Neural cell (in vitro differentiated cells): ENCODE measurements at regions not wholly inside any gene's neighbourhood (a gene's known extent, or its start where the extent isn't known, plus 50 kb on each side); places are given as distances from the start of the nearest gene placed in this dataset.

Experiments used
- H2AFZ ChIP-seq: fragments of 200-600, 300-800 bp; sonication (generic), shearing (Covaris generic); 2 replicates; pipeline ENCODE4 v1.6.0; 2014; ENCODE audit warnings: low read depth, mild to moderate bottlenecking, antibody characterized with exemption, low read length, moderate library complexity
- H3F3A ChIP-seq: fragments of 200-600 bp; shearing (Covaris generic); 2 replicates; pipeline ENCODE4 v1.6.1; 2016; ENCODE audit warnings: mild to moderate bottlenecking, moderate library complexity, mixed read lengths, antibody characterized with exemption, low read length; ENCODE audit not compliant: insufficient read depth, poor library complexity, severe bottlenecking
- H3K27ac ChIP-seq: fragments of 200-600, 300-800 bp; sonication (generic), shearing (Covaris generic); 2 replicates; pipeline ENCODE4 v1.5.1; 2014; ENCODE audit warnings: mild to moderate bottlenecking, low read length, moderate library complexity
- H3K27me3 ChIP-seq: fragments of 300-800, 200-600 bp; sonication (generic), shearing (Covaris generic); 2 replicates; pipeline ENCODE4 v1.6.0; 2014; ENCODE audit warnings: mild to moderate bottlenecking, low read depth, low read length, moderate library complexity; ENCODE audit not compliant: insufficient read depth
- H3K36me3 ChIP-seq: fragments of 300-800, 200-600 bp; sonication (generic), shearing (Covaris generic); 2 replicates; pipeline ENCODE4 v1.5.1; 2014; ENCODE audit warnings: mild to moderate bottlenecking, antibody characterized with exemption, low read length, moderate library complexity; ENCODE audit not compliant: insufficient read depth
- H3K4me2 ChIP-seq: fragments of 300-800, 200-600 bp; sonication (generic), shearing (Covaris generic); 2 replicates; pipeline ENCODE4 v1.6.0; 2014; ENCODE audit warnings: mild to moderate bottlenecking, low read length
- H3K4me3 ChIP-seq: fragments of 300-800, 200-600 bp; sonication (generic), shearing (Covaris generic); 2 replicates; pipeline ENCODE4 v1.5.1; 2014; ENCODE audit warnings: mild to moderate bottlenecking, low read length, moderate library complexity
- H3K79me2 ChIP-seq: fragments of 200-600 bp; shearing (Covaris generic); replicated peaks from 2 replicates; pipeline ENCODE4 v1.6.0; 2014; ENCODE audit warnings: mild to moderate bottlenecking, low read length, moderate library complexity; ENCODE audit not compliant: insufficient read depth
- H3K9ac ChIP-seq: fragments of 300-800, 200-600 bp; sonication (generic), shearing (Covaris generic); 2 replicates; pipeline ENCODE4 v1.6.1; 2016; ENCODE audit warnings: mild to moderate bottlenecking, low read length, mixed read lengths
- H3K9me2 ChIP-seq: fragments of 200-600 bp; shearing (Covaris generic); 2 replicates; pipeline ENCODE4 v1.6.1; 2016; ENCODE audit warnings: mild to moderate bottlenecking, low read length, mixed read lengths; ENCODE audit not compliant: insufficient read depth
- H3K9me3 ChIP-seq: fragments of 200-600, 300-800 bp; sonication (generic), shearing (Covaris generic); 2 replicates; pipeline ENCODE4 v1.6.1; 2016; ENCODE audit warnings: mild to moderate bottlenecking, mixed run types, low read length, moderate library complexity, mixed read lengths
- H4K20me1 ChIP-seq: fragments of 200-600 bp; shearing (Covaris generic); 2 replicates; pipeline ENCODE4 v1.6.1; 2016; ENCODE audit warnings: mild to moderate bottlenecking, mixed run types; ENCODE audit not compliant: insufficient read depth
- CTCF ChIP-seq: fragments of 450-650 bp; IDR thresholded peaks from 2 replicates; pipeline ENCODE4 v1.5.1; 2014; ENCODE audit warnings: antibody characterized with exemption, mild to moderate bottlenecking, moderate library complexity; ENCODE audit not compliant: poor library complexity, severe bottlenecking
- EP300 ChIP-seq: fragments of 450-650 bp; conservative IDR thresholded peaks from 2 replicates; pipeline ENCODE4 v1.6.1; 2014; ENCODE audit warnings: antibody characterized with exemption, mild to moderate bottlenecking, moderate library complexity; ENCODE audit not compliant: poor library complexity, severe bottlenecking
- EZH2 ChIP-seq: fragments of 200-600, 300-800 bp; shearing (Covaris generic), sonication (generic); IDR thresholded peaks from 2 replicates; pipeline ENCODE4 v1.6.1; 2014; ENCODE audit warnings: antibody characterized with exemption, low read length, borderline replicate concordance, mild to moderate bottlenecking; ENCODE audit not compliant: insufficient read depth, poor library complexity, severe bottlenecking
- MXI1 ChIP-seq: fragments of 450-650 bp; conservative IDR thresholded peaks from 2 replicates; pipeline ENCODE4 v1.6.1; 2014; ENCODE audit warnings: antibody characterized with exemption, mild to moderate bottlenecking; ENCODE audit not compliant: poor library complexity, severe bottlenecking
- POLR2AphosphoS5 ChIP-seq: IDR thresholded peaks from 2 replicates; pipeline ENCODE4 v1.6.1; 2012
- RAD21 ChIP-seq: fragments of 450-650 bp; conservative IDR thresholded peaks from 2 replicates; pipeline ENCODE4 v1.6.1; 2014; ENCODE audit warnings: antibody characterized with exemption, mild to moderate bottlenecking, moderate library complexity
- REST ChIP-seq: IDR thresholded peaks from 2 replicates; pipeline ENCODE4 v1.6.1; 2012; ENCODE audit warnings: borderline replicate concordance
- SMC3 ChIP-seq: fragments of 450-650 bp; conservative IDR thresholded peaks from 2 replicates; pipeline ENCODE4 v1.6.1; 2014; ENCODE audit warnings: antibody characterized with exemption, mild to moderate bottlenecking, moderate library complexity; ENCODE audit not compliant: poor library complexity
- TAF1 ChIP-seq: IDR thresholded peaks from 2 replicates; pipeline ENCODE4 v1.6.1; 2012; ENCODE audit warnings: low read depth

GRCh38 chr2:146547236-146547635 is 1297.6 kb upstream of the ACVR2A start:
- no peaks in the 10 kb centered on the region for H4K20me1 ChIP-seq
- no peaks in the 10 kb centered on the region for H3K9me3 ChIP-seq
- H3K9ac ChIP-seq = no peak overlapping the region
- TF ChIP-seq TAF1 = no peak
- no peak for TF ChIP-seq POLR2AphosphoS5
- TF ChIP-seq EP300 = no peak
- no peak for TF ChIP-seq CTCF
- no peak for TF ChIP-seq SMC3
- TF ChIP-seq EZH2 = no peak
- TF ChIP-seq REST = no peak
- TF ChIP-seq RAD21 = no peak
- TF ChIP-seq MXI1 = no peak
- no peaks in the 10 kb centered on the region for H3K9me2 ChIP-seq
- H3K79me2 ChIP-seq = no peaks in the 10 kb centered on the region
- H3K27me3 ChIP-seq = no peaks in the 10 kb centered on the region
- no peak overlapping the region for H3K4me3 ChIP-seq
- no peaks in the 10 kb centered on the region for H3K36me3 ChIP-seq
- no peak overlapping the region for H3K4me2 ChIP-seq
- H3K27ac ChIP-seq = no peak overlapping the region
- H3F3A ChIP-seq = no peaks in the 10 kb centered on the region
- no peak overlapping the region for H2AFZ ChIP-seq

- no peak overlapping the region for H3K9ac ChIP-seq
- no peaks in the 10 kb centered on the region for H3K9me3 ChIP-seq
- H3K27ac ChIP-seq = no peak overlapping the region
- H4K20me1 ChIP-seq = no peaks in the 10 kb centered on the region
- no peaks in the 10 kb centered on the region for H3K79me2 ChIP-seq
- H3K27me3 ChIP-seq = no peaks in the 10 kb centered on the region
- H3K4me2 ChIP-seq = no peak overlapping the region
- no peaks in the 10 kb centered on the region for H3K9me2 ChIP-seq
- H3K36me3 ChIP-seq = no peaks in the 10 kb centered on the region
- no peak for TF ChIP-seq MXI1
- TF ChIP-seq EZH2 = no peak
- TF ChIP-seq POLR2AphosphoS5 = no peak
- no peak for TF ChIP-seq EP300
- TF ChIP-seq TAF1 = no peak
- TF ChIP-seq SMC3 = no peak
- no peak for TF ChIP-seq RAD21
- TF ChIP-seq CTCF = no peak
- no peak for TF ChIP-seq REST
- H3F3A ChIP-seq = no peaks in the 10 kb centered on the region
- no peak overlapping the region for H2AFZ ChIP-seq
- no peak overlapping the region for H3K4me3 ChIP-seq
These were observed 1300.1 kb upstream of the ACVR2A start for GRCh38 chr2:146544701-146545100.
